Activated CD4-positive, alpha-beta memory T cell treated with anti-CD3 and anti-CD28 coated beads, Interleukin-2, amount 10 ng/mL, durations not matched to agents 7 days and 5 days (primary cell): ENCODE measurements at regions not wholly inside any gene's neighbourhood (a gene's known extent, or its start where the extent isn't known, plus 50 kb on each side); places are given as distances from the start of the nearest gene placed in this dataset.

Source experiments
- CTCF ChIA-PET: fragments of 350-600 bp; sonication (Branson Sonifier 250); formaldehyde crosslinking; loops from one replicate; lab custom pipeline; 2021; ENCODE audit warnings: antibody characterized with exemption, inconsistent platforms; lab: Charles Lee
- POLR2A ChIA-PET: fragments of 350-600 bp; sonication (Branson Sonifier 250); formaldehyde crosslinking; loops from one replicate; lab custom pipeline; 2021; ENCODE audit warnings: antibody characterized with exemption; lab: Charles Lee
- DNase-seq: peaks from one replicate; pipeline ENCODE4 v3.0.0-alpha.2; 2020
- H3K27ac Mint-ChIP-seq: one replicate; pipeline ENCODE4 v1.8.0; 2021; ENCODE audit warnings: mild to moderate bottlenecking, mixed read lengths
- H3K27me3 Mint-ChIP-seq: one replicate; pipeline ENCODE4 v1.8.0; 2021; ENCODE audit warnings: mixed read lengths
- H3K36me3 Mint-ChIP-seq: one replicate; pipeline ENCODE4 v1.8.0; 2021; ENCODE audit warnings: low read depth, mixed read lengths
- H3K4me1 Mint-ChIP-seq: one replicate; pipeline ENCODE4 v1.8.0; 2021; ENCODE audit warnings: mixed read lengths
- H3K4me3 Mint-ChIP-seq: one replicate; pipeline ENCODE4 v1.8.0; 2021; ENCODE audit warnings: mild to moderate bottlenecking, mixed read lengths
- H3K9me3 Mint-ChIP-seq: one replicate; pipeline ENCODE4 v1.8.0; 2021; ENCODE audit warnings: mixed read lengths

DNA sequence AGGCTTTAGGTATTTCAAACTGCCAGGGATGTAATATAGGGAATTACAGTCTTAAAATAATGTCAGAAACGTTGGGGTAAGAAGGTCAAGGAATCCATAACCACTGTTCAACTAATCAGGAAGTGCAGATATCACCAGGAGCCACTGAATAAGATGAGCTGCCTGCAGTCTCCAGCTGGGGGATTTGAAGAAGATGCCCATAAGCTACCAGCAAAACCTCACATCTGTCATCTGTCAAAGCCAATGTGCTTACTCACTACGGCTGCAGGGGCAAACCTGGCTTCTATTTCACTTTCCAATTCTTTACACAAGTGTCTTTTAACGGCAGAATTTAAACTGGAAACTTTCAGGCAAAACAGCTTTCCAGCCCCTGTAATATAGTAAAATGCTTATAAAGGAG, 1410.1 kb upstream of the ATXN8OS start:
- POLR2A ChIA-PET = no interaction called here
- H3K27me3 Mint-ChIP-seq = no peaks in the 10 kb centered on the region
- H3K36me3 Mint-ChIP-seq = no peaks in the 10 kb centered on the region
- H3K4me1 Mint-ChIP-seq = no peaks in the 10 kb centered on the region
- H3K9me3 Mint-ChIP-seq = peaks cover 4% of the 10 kb centered on the region
- no peak overlapping the region for H3K27ac Mint-ChIP-seq
- DNase-seq = no peak
- no peak overlapping the region for H3K4me3 Mint-ChIP-seq
- CTCF ChIA-PET = no interaction called here

DNA sequence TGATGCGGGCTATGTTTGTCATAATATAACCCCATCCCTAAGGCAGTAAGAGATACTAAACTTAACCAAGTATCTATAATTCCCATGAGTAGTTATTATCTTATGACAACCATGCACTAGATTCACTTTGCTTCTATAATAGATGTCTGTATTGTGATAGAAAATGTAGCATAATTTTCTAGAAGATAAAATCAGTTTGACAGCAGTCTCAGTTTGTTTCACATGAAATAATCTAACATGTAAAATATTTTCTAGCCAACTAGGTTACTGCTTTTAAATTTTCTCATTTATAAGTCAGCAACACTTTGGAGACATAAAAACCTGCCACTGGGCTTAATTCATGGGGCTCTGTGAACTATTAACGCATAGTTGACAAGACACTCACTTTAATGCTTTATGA, 1410.7 kb upstream of the ATXN8OS start:
- Mint-ChIP-seq H3K4me3 (no peak overlapping the region), H3K27me3 (no peaks in the 10 kb centered on the region)

DNA sequence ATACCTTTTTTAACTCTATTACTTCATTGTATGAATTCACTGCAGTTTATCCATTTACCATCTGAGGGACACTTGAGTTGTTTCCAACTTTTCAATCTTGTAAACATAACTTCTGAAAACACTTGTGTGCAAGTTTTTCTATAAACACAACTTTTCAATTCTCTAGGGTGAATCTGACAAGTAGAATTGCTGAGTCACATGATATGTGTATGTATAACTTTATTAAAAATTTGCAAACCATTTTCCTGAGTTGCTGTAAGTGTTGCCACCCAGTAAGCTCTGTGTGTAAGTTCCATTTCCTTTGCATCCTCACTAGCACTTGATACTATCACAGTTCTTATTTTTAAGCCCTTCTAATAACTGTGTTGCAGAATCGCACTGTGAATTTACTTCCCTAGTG, 1415.6 kb upstream of the ATXN8OS start:
- H3K9me3 Mint-ChIP-seq = peaks cover 6% of the 10 kb centered on the region
- H3K27me3 Mint-ChIP-seq = no peaks in the 10 kb centered on the region
- H3K27ac Mint-ChIP-seq = no peak overlapping the region

More for the DNA sequence above, 1410.7 kb upstream of the ATXN8OS start:
- H3K9me3 Mint-ChIP-seq = peaks cover 4% of the 10 kb centered on the region
- H3K27ac Mint-ChIP-seq = no peak overlapping the region
- DNase-seq = no peak
- H3K36me3 Mint-ChIP-seq = no peaks in the 10 kb centered on the region
- ChIA-PET CTCF (no interaction called here), POLR2A (no interaction called here)
- H3K4me1 Mint-ChIP-seq = no peaks in the 10 kb centered on the region

DNA sequence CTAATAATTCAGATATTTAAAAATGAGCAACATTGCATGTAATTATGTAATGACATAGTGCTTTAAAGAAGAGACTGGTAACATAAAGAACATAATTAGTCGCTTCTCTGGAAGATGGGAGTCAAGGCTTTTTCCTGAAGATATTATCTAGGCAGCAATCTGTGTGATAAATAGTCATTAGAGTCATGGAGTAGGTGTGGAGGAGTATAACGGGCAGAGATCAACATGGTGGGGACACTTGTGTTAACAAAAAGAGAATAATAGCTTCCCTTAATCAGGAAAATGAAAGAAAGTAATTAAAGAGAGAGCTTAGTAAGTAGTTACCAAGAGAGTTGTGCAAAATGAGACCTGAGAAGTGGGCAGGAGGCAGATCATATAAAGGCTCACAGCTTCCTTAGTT, 1417.1 kb upstream of the ATXN8OS start:
- Mint-ChIP-seq H3K27me3 (no peaks in the 10 kb centered on the region), H3K27ac (no peak overlapping the region), H3K9me3 (peaks cover 6% of the 10 kb centered on the region), H3K4me3 (no peak overlapping the region), H3K36me3 (no peaks in the 10 kb centered on the region), H3K4me1 (no peaks in the 10 kb centered on the region)
- DNase-seq = no peak
- ChIA-PET CTCF (no interaction called here), POLR2A (no interaction called here)

More for the DNA sequence above, 1415.6 kb upstream of the ATXN8OS start:
- no peak for DNase-seq
- ChIA-PET POLR2A (no interaction called here), CTCF (no interaction called here)
- Mint-ChIP-seq H3K4me3 (no peak overlapping the region), H3K4me1 (no peaks in the 10 kb centered on the region), H3K36me3 (no peaks in the 10 kb centered on the region)

DNA sequence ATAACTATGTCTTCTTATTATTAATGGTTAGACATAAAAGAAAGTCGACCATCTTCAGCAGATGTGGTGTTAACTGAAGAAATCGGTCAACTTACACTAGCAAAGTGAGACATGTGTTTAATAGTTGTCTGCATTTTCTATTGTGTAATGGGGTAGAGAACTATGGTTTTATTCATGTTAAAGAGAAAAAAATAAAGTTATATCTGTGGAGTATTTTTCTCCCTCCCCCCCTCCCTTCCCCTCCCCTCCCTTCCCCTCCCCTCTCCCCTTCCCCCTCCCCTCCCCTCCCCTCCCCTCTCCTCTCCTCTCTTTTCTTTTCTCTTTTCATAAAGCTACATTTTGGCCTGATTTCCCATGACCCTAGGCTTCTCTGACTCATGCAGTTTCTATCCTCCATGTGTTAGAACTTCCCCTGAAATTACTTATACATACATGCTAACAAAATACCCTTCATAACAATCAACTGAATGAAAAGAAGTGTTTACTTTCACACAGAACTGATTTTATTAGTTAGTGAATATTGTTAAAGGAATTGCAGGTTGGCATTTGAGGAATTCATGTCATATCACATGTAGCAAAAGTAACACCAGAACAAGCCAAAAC, 1431.0 kb upstream of the ATXN8OS start:
- Mint-ChIP-seq H3K4me1 (no peaks in the 10 kb centered on the region), H3K27ac (no peak overlapping the region), H3K36me3 (no peaks in the 10 kb centered on the region), H3K4me3 (no peak overlapping the region), H3K27me3 (no peaks in the 10 kb centered on the region), H3K9me3 (peaks cover 5% of the 10 kb centered on the region)
- ChIA-PET CTCF (no interaction called here), POLR2A (no interaction called here)
- no peak for DNase-seq

DNA sequence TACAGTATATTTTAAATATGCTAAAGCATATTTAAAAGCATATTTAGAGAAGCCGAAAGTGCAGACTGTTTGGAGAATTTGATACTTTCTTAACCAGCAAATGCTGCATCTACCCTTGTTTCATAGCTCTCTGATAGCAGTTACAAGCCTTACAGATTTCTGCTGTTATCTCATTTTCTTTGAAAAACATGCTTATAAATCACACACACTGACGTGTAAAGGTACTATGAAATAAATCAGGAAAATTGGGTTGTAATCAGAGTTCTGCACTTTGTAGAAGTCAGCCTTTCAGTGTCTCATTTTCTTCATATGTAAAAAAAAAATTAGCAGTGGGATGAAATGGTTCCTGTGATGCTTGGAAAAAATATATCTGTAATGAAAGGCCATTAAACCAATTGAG, 1432.4 kb upstream of the ATXN8OS start:
- Mint-ChIP-seq H3K27me3 (no peaks in the 10 kb centered on the region), H3K4me1 (no peaks in the 10 kb centered on the region), H3K27ac (no peak overlapping the region), H3K36me3 (no peaks in the 10 kb centered on the region), H3K4me3 (no peak overlapping the region), H3K9me3 (peaks cover 5% of the 10 kb centered on the region)
- ChIA-PET CTCF (no interaction called here), POLR2A (no interaction called here)
- DNase-seq = no peak

DNA sequence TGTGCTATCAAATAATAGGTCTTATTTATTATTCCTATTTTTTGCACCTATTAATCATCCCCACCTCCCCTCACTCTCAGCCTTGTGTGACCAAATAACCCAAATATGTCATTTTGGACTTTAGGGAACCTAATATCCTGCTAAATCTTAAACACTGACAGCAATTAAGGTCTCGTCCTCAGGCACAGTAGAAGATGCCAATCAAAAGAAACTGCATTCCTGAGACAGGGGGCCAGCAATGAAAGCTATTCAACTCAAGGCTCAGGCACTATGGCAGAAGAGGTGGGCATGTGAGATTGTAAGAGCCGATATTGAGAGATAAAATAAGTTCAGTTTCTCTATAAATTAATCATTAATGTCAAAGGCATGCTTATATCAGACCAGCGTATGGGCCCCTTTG, 1437.7 kb upstream of the PCDH9 start:
- no peaks in the 10 kb centered on the region for H3K9me3 Mint-ChIP-seq
- POLR2A ChIA-PET = no interaction called here

DNA sequence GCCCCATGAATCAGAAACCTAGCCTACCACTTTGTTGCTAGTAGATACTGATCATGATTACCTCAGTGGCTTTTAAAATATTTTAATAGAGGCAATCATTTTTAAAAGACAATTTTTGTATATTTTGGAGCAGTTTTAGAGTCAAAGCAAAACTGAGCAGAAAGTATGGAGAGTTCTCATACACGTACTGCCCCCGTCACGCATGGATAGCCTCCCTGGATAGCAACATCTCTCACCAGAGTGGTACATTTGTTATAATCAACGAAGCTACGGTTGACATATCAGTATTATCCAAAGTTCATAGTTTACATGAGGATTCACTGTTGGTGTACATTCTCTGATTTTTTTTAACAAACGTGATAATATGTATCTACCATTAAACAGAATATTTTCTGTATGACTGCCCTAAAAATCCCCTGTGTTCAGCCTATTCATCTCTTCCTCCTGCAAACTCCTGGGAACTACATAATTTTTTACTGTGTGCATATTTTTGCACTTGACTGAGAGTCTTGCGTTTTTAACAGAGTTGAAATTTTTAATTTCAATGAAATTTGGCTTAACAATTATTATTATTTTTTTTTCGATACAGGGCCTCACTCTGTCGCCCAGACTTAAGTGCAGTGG, 1436.8 kb upstream of the PCDH9 start:
- no peaks in the 10 kb centered on the region for H3K9me3 Mint-ChIP-seq
- no peak for DNase-seq
- no peaks in the 10 kb centered on the region for H3K27me3 Mint-ChIP-seq
- no peaks in the 10 kb centered on the region for H3K4me1 Mint-ChIP-seq
- CTCF ChIA-PET = no interaction called here
- H3K36me3 Mint-ChIP-seq = no peaks in the 10 kb centered on the region
- no peak overlapping the region for H3K4me3 Mint-ChIP-seq
- H3K27ac Mint-ChIP-seq = no peak overlapping the region
- POLR2A ChIA-PET = no interaction called here

More for the DNA sequence above, 1437.7 kb upstream of the PCDH9 start:
- Mint-ChIP-seq H3K27me3 (no peaks in the 10 kb centered on the region), H3K4me3 (no peak overlapping the region), H3K27ac (no peak overlapping the region), H3K4me1 (no peaks in the 10 kb centered on the region), H3K36me3 (no peaks in the 10 kb centered on the region)
- DNase-seq = no peak
- CTCF ChIA-PET = no interaction called here

DNA sequence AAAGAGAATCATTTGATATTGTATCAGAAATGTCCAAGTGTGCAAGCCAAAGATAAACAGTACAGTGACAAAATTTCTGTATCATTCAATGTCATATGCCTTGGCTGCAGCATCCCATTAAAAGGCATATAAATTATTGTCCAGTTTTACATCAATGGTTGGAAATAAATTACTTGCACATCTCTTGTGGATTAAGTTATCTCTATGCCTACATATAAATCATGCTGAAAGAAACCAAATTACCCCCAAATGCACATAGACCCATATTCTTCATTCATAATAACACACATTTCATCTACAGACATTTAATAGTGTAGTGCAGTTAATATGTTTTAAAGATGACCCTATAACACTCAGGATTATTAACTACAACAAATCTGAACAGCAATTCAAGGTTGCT, 1415.7 kb upstream of the PCDH9 start:
- no peaks in the 10 kb centered on the region for H3K36me3 Mint-ChIP-seq
- no peak overlapping the region for H3K4me3 Mint-ChIP-seq
- peaks cover 10% of the 10 kb centered on the region for H3K9me3 Mint-ChIP-seq
- H3K27ac Mint-ChIP-seq = no peak overlapping the region
- ChIA-PET POLR2A (no interaction called here), CTCF (no interaction called here)
- H3K27me3 Mint-ChIP-seq = no peaks in the 10 kb centered on the region
- DNase-seq = no peak
- H3K4me1 Mint-ChIP-seq = no peaks in the 10 kb centered on the region

DNA sequence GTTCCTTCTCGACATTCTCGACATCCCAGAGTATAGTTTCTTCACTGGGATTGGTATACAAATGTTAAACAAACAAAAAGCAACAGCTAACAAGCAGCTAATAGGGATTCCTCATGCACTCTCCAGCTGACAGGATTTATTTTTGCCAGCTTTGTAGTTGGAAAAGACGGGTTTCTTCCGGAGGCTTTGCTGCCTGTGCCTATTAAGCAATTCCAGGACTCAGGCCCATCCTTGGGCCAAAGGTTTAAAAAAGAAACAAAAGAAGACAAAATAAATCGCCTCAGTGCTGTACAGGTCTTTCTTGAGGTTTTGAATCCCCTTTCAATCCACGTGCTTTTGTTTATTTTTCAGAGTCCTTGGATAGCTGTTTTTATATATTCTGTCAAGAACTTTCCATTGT, 1414.5 kb upstream of the PCDH9 start:
- POLR2A ChIA-PET = no interaction called here

DNA sequence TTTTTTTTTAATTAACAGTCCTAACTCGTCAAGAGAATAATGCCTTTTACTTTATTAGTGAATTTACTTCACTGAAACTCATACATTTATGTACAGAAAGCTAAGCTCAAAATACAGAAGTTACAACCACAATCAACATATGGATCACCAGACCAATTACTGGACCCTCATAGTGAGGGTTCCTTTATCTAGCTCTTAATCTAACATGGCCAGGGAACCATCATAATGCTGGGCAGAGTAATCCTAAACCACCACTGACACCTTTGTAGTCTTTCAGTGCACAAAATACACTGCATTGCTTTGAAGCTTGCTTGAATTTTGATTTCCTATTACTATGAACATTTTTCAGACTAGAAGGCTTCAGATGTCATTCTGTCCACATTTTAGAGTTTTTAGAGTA, 1406.6 kb upstream of the PCDH9 start:
- no peak for DNase-seq
- Mint-ChIP-seq H3K27me3 (no peaks in the 10 kb centered on the region), H3K36me3 (no peaks in the 10 kb centered on the region), H3K4me1 (no peaks in the 10 kb centered on the region), H3K9me3 (peaks cover 6% of the 10 kb centered on the region), H3K27ac (no peak overlapping the region), H3K4me3 (no peak overlapping the region)
- POLR2A ChIA-PET = no interaction called here
- CTCF ChIA-PET = no interaction called here

More for the DNA sequence above, 1414.5 kb upstream of the PCDH9 start:
- Mint-ChIP-seq H3K27me3 (no peaks in the 10 kb centered on the region), H3K4me3 (no peak overlapping the region), H3K27ac (no peak overlapping the region), H3K4me1 (no peaks in the 10 kb centered on the region), H3K9me3 (peaks cover 10% of the 10 kb centered on the region), H3K36me3 (no peaks in the 10 kb centered on the region)
- no peak for DNase-seq
- CTCF ChIA-PET = no interaction called here

DNA sequence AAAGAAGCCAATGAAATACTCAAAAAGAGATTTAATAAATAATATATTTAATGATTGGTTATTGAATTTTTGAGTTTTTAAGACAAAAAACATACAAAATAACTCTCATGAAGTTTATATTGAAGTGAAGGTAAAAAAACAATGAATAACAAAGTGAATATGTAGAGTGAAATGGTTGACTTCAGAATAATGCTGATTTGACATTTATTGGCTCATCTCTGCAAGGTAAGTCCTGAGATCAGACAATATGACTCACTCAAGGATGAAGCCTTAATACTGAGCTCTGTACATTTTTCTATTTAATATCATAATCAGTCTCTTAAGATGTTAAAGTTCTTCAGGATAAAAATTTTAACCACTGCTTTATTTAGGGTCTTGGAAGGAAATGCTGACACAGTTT, 1398.9 kb upstream of the PCDH9 start:
- H3K27ac Mint-ChIP-seq = no peak overlapping the region
- no peak for DNase-seq
- POLR2A ChIA-PET = no interaction called here
- no peaks in the 10 kb centered on the region for H3K36me3 Mint-ChIP-seq
- H3K4me1 Mint-ChIP-seq = no peaks in the 10 kb centered on the region
- no peak overlapping the region for H3K4me3 Mint-ChIP-seq
- H3K9me3 Mint-ChIP-seq = peaks cover 2% of the 10 kb centered on the region
- CTCF ChIA-PET = no interaction called here
- no peaks in the 10 kb centered on the region for H3K27me3 Mint-ChIP-seq

DNA sequence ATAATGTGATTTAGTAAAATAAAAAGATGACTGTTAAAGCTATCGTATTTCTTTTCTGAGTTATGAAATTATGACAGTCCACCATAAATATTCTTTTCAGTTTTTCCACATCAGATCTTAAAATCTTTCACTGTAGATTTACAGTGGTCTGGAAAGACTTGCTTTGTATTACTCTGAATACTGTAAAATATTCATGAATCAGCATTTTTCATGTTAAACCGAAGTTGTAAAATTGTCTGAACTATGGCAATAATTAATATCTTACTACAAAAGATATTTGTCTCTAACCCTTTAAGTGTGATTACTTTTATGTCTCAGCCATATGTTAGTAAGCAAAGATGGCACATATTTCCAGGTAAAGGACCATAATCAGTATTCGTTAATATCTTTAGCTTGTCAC, 1397.2 kb upstream of the PCDH9 start:
- Mint-ChIP-seq H3K36me3 (no peaks in the 10 kb centered on the region), H3K9me3 (peaks cover 2% of the 10 kb centered on the region), H3K27me3 (no peaks in the 10 kb centered on the region), H3K4me1 (no peaks in the 10 kb centered on the region), H3K4me3 (no peak overlapping the region), H3K27ac (no peak overlapping the region)
- DNase-seq = no peak
- POLR2A ChIA-PET = no interaction called here
- CTCF ChIA-PET = no interaction called here

DNA sequence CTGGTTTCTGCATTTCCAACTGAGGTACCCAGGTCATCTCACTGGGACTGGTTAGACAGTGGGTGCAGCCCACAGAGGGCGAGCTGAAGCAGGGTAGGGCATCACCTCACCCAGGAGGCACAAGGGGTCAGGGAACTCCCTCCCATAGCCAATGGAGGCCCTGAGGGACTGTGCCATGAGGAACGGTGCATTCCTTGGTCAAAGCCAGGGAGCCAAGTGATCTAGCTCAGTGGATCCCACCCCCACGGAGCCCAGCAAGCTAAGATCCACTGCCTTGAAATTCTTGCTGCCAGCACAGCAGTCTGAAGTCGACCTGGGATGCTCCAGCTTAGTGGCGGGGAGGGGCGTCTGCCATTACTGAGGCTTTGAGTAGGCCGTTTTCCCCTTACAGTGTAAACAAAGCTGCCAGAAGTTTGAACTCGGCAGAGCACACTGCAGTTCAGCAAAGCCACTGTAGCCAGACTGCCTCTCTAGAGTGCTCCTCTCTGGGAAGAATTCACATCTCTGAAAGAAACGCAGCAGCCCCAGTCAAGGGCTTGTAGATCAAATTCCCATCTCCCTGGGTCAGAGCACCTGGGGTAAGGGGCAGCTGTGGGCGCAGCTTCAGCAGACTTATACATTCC, 1386.6 kb upstream of the PCDH9 start:
- Mint-ChIP-seq H3K9me3 (peaks cover 8% of the 10 kb centered on the region), H3K36me3 (no peaks in the 10 kb centered on the region), H3K27ac (no peak overlapping the region), H3K4me1 (no peaks in the 10 kb centered on the region), H3K4me3 (no peak overlapping the region), H3K27me3 (no peaks in the 10 kb centered on the region)
- DNase-seq = no peak
- POLR2A ChIA-PET = no interaction called here
- CTCF ChIA-PET = no interaction called here
